ENCODE measurements at regions not wholly inside any gene's neighbourhood (a gene's known extent, or its start where the extent isn't known, plus 50 kb on each side); places are given as distances from the start of the nearest gene placed in this dataset.

- no peak overlapping the region for H3K4me2 ChIP-seq (ENCODE audit: low read depth, low read length)
- no peaks in the 10 kb centered on the region for H3K27me3 ChIP-seq (replicated peaks; ENCODE audit: insufficient read depth, low read length)
- H3K9me3 ChIP-seq (replicated peaks; ENCODE audit: insufficient read depth, low read length), result no peaks in the 10 kb centered on the region
- TF ChIP-seq EZH2phosphoT487 (IDR thresholded peaks at IDR 0.05; ENCODE audit: low read length) (no peak), CTCF (IDR thresholded peaks at IDR 0.05; ENCODE audit: low read length) (no peak), EZH2 (optimal IDR thresholded peaks at IDR 0.05; ENCODE audit: low read depth, low read length) (no peak)
- H3K9ac ChIP-seq (ENCODE audit: low read length), result no peak overlapping the region
- no peak overlapping the region for H3K4me3 ChIP-seq (ENCODE audit: low read length)
- H4K20me1 ChIP-seq (ENCODE audit: insufficient read depth, low read length), result no peaks in the 10 kb centered on the region
- H3K36me3 ChIP-seq (replicated peaks; ENCODE audit: insufficient read depth, low read length), result no peaks in the 10 kb centered on the region
- H3K9me2 ChIP-seq (replicated peaks; ENCODE audit: insufficient read depth, low read length), result no peaks in the 10 kb centered on the region
- no peaks in the 10 kb centered on the region for H3K4me1 ChIP-seq (ENCODE audit: low read length)
- H3F3A ChIP-seq (ENCODE audit: insufficient read depth, low read length), result no peaks in the 10 kb centered on the region
- no peak overlapping the region for H3K27ac ChIP-seq (ENCODE audit: low read length)
- no peaks in the 10 kb centered on the region for H3K79me2 ChIP-seq (ENCODE audit: low read length)
- DNase-seq, result no peak
- H2AFZ ChIP-seq (ENCODE audit: low read length), result no peak overlapping the region
Observed at GRCh38 chr11:10358696-10359095, 53.8 kb downstream of the ADM start.

GRCh38 chr11:10359171-10359570, 54.3 kb downstream of the ADM start:
- Histone ChIP-seq H3K9ac (ENCODE audit: low read length) (no peak overlapping the region), H3K4me3 (ENCODE audit: low read length) (no peak overlapping the region), H2AFZ (ENCODE audit: low read length) (no peak overlapping the region), H3K27ac (ENCODE audit: low read length) (no peak overlapping the region), H3F3A (ENCODE audit: insufficient read depth, low read length) (no peaks in the 10 kb centered on the region), H4K20me1 (ENCODE audit: insufficient read depth, low read length) (no peaks in the 10 kb centered on the region), H3K9me3 (replicated peaks; ENCODE audit: insufficient read depth, low read length) (no peaks in the 10 kb centered on the region), H3K36me3 (replicated peaks; ENCODE audit: insufficient read depth, low read length) (no peaks in the 10 kb centered on the region), H3K27me3 (replicated peaks; ENCODE audit: insufficient read depth, low read length) (no peaks in the 10 kb centered on the region), H3K79me2 (ENCODE audit: low read length) (no peaks in the 10 kb centered on the region), H3K9me2 (replicated peaks; ENCODE audit: insufficient read depth, low read length) (no peaks in the 10 kb centered on the region), H3K4me1 (ENCODE audit: low read length) (no peaks in the 10 kb centered on the region), H3K4me2 (ENCODE audit: low read depth, low read length) (no peak overlapping the region)
- no peak for DNase-seq
- TF ChIP-seq EZH2 (optimal IDR thresholded peaks at IDR 0.05; ENCODE audit: low read depth, low read length), result no peak
- no peak for TF ChIP-seq EZH2phosphoT487 (IDR thresholded peaks at IDR 0.05; ENCODE audit: low read length)
- no peak for TF ChIP-seq CTCF (IDR thresholded peaks at IDR 0.05; ENCODE audit: low read length)

GRCh38 chr11:10360835-10361234, 56.0 kb downstream of the ADM start:
- Histone ChIP-seq H3K79me2 (ENCODE audit: low read length) (no peaks in the 10 kb centered on the region), H4K20me1 (ENCODE audit: insufficient read depth, low read length) (no peaks in the 10 kb centered on the region), H3K4me1 (ENCODE audit: low read length) (no peaks in the 10 kb centered on the region), H3K4me3 (ENCODE audit: low read length) (no peak overlapping the region), H3K4me2 (ENCODE audit: low read depth, low read length) (no peak overlapping the region), H3K27ac (ENCODE audit: low read length) (no peak overlapping the region), H3K9me3 (replicated peaks; ENCODE audit: insufficient read depth, low read length) (no peaks in the 10 kb centered on the region), H2AFZ (ENCODE audit: low read length) (no peak overlapping the region), H3K27me3 (replicated peaks; ENCODE audit: insufficient read depth, low read length) (no peaks in the 10 kb centered on the region), H3K9ac (ENCODE audit: low read length) (no peak overlapping the region), H3F3A (ENCODE audit: insufficient read depth, low read length) (no peaks in the 10 kb centered on the region), H3K36me3 (replicated peaks; ENCODE audit: insufficient read depth, low read length) (no peaks in the 10 kb centered on the region), H3K9me2 (replicated peaks; ENCODE audit: insufficient read depth, low read length) (no peaks in the 10 kb centered on the region)
- no peak for TF ChIP-seq CTCF (IDR thresholded peaks at IDR 0.05; ENCODE audit: low read length)
- TF ChIP-seq EZH2 (optimal IDR thresholded peaks at IDR 0.05; ENCODE audit: low read depth, low read length), result no peak
- TF ChIP-seq EZH2phosphoT487 (IDR thresholded peaks at IDR 0.05; ENCODE audit: low read length), result no peak
- no peak for DNase-seq
